Breast epithelium (tissue), 3 donors: ENCODE measurements at regions not wholly inside any gene's neighbourhood (a gene's known extent, or its start where the extent isn't known, plus 50 kb on each side); places are given as distances from the start of the nearest gene placed in this dataset.

Experiments used
- POLR2A ChIP-seq: fragments of 450-650 bp; IDR thresholded peaks from one replicate; pipeline ENCODE4 v1.6.1; 2016; ENCODE audit warnings: antibody characterized with exemption, mild to moderate bottlenecking, moderate library complexity
- POLR2AphosphoS5 ChIP-seq, 3 donors: sonication (generic); formaldehyde crosslinking; IDR thresholded peaks; one replicate each; pipeline ENCODE4 v1.6.1; 2017; ENCODE audit warnings: antibody characterized with exemption in 3 of 3
- TF ChIP-seq, protein P1 (sequence below), 3 donors: fragments of 450-650 bp; IDR thresholded peaks; one replicate each; pipeline ENCODE4 v1.5.1; 2016 to 2017; ENCODE audit warnings: antibody characterized with exemption in 3 of 3, mild to moderate bottlenecking in 3 of 3, moderate library complexity in 3 of 3

DNA sequence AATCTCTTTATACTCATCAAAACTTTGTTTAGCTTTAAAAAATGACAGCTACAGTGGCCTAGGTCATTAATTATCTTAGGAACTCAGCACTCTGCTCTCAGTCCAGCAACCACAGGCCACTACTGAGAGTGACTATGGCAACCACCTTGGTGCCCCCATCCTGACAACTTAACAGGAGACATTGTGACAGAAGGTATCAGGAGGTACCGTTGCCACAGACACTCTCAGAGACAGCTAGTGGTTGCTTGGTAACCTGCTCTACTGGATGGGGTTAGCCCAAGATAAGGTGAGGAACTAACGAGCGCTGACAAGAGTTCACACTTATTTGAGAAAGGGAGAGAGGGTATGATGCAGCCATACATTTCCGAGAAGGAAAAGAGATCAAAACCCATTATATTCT, 76.1 kb upstream of the TFAP2D start:
- TF ChIP-seq POLR2A (no peak), POLR2AphosphoS5 (IDR thresholded peaks at IDR 0.05) (no peak)
- TF ChIP-seq, protein P1, sequence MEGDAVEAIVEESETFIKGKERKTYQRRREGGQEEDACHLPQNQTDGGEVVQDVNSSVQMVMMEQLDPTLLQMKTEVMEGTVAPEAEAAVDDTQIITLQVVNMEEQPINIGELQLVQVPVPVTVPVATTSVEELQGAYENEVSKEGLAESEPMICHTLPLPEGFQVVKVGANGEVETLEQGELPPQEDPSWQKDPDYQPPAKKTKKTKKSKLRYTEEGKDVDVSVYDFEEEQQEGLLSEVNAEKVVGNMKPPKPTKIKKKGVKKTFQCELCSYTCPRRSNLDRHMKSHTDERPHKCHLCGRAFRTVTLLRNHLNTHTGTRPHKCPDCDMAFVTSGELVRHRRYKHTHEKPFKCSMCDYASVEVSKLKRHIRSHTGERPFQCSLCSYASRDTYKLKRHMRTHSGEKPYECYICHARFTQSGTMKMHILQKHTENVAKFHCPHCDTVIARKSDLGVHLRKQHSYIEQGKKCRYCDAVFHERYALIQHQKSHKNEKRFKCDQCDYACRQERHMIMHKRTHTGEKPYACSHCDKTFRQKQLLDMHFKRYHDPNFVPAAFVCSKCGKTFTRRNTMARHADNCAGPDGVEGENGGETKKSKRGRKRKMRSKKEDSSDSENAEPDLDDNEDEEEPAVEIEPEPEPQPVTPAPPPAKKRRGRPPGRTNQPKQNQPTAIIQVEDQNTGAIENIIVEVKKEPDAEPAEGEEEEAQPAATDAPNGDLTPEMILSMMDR (IDR thresholded peaks at IDR 0.05) = no peak
